Panc1 (cell line): ENCODE measurements at regions not wholly inside any gene's neighbourhood (a gene's known extent, or its start where the extent isn't known, plus 50 kb on each side); places are given as distances from the start of the nearest gene placed in this dataset.

ENCODE experiments used
- SIN3A ChIP-seq: IDR thresholded peaks from 2 replicates; pipeline ENCODE4 v1.6.1; 2012; ENCODE audit warnings: low read depth, mild to moderate bottlenecking, low read length, moderate library complexity, borderline replicate concordance; ENCODE audit not compliant: insufficient read depth
- TCF7L2 ChIP-seq: IDR thresholded peaks from 2 replicates; pipeline ENCODE4 v1.6.1; 2011; ENCODE audit warnings: mild to moderate bottlenecking, low read depth, low read length, inconsistent platforms
- TF ChIP-seq, protein P1 (sequence below): fragments of 450-650 bp; IDR thresholded peaks from 2 replicates; pipeline ENCODE4 v1.5.1; 2017; ENCODE audit warnings: mild to moderate bottlenecking
- TF ChIP-seq, protein P2 (sequence below), 2 experiments: IDR thresholded peaks; 2 replicates each; pipeline ENCODE4 v1.6.1; 2011 to 2012; ENCODE audit warnings: low read depth in 2 of 2, control low read depth in 1 of 2, low read length in 1 of 2, mild to moderate bottlenecking in 1 of 2, moderate library complexity in 1 of 2; ENCODE audit not compliant: insufficient read depth in 1 of 2

DNA sequence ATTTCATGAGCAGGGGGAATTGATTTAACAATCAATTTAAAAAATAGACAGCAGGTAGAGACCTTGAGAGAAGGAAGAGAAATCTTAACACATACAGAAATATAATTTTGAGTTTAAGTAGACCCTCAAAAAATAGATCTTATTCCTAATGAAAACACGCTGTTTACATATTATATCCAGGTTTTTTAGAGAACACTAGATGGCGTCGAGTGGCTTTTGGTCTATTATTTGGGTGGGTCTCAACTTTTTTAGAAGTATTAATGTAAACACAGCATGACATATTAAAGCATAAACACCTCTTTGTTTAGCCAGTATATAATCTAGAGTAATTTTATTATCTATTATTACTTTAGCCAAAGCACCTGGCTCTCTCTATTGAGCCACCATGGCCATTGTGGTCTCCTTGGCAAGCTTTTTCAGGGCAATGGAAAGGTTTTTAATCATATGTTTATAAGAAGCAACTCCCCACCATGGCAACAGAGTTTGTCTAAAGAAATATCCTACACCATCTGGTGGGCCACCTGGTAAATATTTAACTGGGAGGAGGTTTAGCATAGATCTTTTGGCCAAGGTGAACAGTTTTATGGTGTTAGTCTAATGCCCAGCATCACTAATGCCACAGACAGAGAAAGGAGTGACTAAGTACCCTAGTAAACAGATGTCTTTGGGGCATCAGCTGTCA is 59.7 kb upstream of the PRSS1 start:
- TF ChIP-seq, protein P1, sequence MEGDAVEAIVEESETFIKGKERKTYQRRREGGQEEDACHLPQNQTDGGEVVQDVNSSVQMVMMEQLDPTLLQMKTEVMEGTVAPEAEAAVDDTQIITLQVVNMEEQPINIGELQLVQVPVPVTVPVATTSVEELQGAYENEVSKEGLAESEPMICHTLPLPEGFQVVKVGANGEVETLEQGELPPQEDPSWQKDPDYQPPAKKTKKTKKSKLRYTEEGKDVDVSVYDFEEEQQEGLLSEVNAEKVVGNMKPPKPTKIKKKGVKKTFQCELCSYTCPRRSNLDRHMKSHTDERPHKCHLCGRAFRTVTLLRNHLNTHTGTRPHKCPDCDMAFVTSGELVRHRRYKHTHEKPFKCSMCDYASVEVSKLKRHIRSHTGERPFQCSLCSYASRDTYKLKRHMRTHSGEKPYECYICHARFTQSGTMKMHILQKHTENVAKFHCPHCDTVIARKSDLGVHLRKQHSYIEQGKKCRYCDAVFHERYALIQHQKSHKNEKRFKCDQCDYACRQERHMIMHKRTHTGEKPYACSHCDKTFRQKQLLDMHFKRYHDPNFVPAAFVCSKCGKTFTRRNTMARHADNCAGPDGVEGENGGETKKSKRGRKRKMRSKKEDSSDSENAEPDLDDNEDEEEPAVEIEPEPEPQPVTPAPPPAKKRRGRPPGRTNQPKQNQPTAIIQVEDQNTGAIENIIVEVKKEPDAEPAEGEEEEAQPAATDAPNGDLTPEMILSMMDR, result peak; percentile 9; the same call in 1 of the 2 replicates
- TF ChIP-seq SIN3A, result no peak
- TF ChIP-seq, protein P2, sequence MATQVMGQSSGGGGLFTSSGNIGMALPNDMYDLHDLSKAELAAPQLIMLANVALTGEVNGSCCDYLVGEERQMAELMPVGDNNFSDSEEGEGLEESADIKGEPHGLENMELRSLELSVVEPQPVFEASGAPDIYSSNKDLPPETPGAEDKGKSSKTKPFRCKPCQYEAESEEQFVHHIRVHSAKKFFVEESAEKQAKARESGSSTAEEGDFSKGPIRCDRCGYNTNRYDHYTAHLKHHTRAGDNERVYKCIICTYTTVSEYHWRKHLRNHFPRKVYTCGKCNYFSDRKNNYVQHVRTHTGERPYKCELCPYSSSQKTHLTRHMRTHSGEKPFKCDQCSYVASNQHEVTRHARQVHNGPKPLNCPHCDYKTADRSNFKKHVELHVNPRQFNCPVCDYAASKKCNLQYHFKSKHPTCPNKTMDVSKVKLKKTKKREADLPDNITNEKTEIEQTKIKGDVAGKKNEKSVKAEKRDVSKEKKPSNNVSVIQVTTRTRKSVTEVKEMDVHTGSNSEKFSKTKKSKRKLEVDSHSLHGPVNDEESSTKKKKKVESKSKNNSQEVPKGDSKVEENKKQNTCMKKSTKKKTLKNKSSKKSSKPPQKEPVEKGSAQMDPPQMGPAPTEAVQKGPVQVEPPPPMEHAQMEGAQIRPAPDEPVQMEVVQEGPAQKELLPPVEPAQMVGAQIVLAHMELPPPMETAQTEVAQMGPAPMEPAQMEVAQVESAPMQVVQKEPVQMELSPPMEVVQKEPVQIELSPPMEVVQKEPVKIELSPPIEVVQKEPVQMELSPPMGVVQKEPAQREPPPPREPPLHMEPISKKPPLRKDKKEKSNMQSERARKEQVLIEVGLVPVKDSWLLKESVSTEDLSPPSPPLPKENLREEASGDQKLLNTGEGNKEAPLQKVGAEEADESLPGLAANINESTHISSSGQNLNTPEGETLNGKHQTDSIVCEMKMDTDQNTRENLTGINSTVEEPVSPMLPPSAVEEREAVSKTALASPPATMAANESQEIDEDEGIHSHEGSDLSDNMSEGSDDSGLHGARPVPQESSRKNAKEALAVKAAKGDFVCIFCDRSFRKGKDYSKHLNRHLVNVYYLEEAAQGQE (IDR thresholded peaks at IDR 0.05; ENCODE audit: insufficient read depth in 1 of 2, low read depth in 2 of 2, low read length in 1 of 2), result no peak
- TF ChIP-seq TCF7L2, result no peak
